Endothelial cell of umbilical vein (primary cell): ENCODE measurements at regions not wholly inside any gene's neighbourhood (a gene's known extent, or its start where the extent isn't known, plus 50 kb on each side); places are given as distances from the start of the nearest gene placed in this dataset.

Experiments used
- BruUV-seq: library from RNA; stranded (reverse); fragments of 400-500 nt; replicated peaks from 2 replicates; lab custom pipeline; 2021; lab: Mats Ljungman, UMichigan
- CTCF ChIA-PET: fragments of 300-600, 350-600 bp; sonication (Branson Sonifier 250); formaldehyde crosslinking; loops from one replicate; lab custom pipeline; 2021; ENCODE audit warnings: antibody characterized with exemption, inconsistent platforms; lab: Charles Lee
- POLR2A ChIA-PET: fragments of 300-600, 350-600 bp; sonication (Branson Sonifier 250); formaldehyde crosslinking; loops from one replicate; lab custom pipeline; 2021; ENCODE audit warnings: antibody characterized with exemption, inconsistent platforms; lab: Charles Lee
- DNase-seq: peaks from one replicate; pipeline ENCODE4 v3.0.0-alpha.2; 2011; ENCODE audit warnings: low read depth, low spot score
- FAIRE-seq: peaks from 2 replicates; lab custom pipeline; 2011; peaks lifted over from hg19 to GRCh38; lab: Jason Lieb, UNC
- H2AFZ ChIP-seq: 2 replicates; pipeline ENCODE4 v1.6.0; 2012; ENCODE audit warnings: low read depth, low read length, control low read depth, inconsistent platforms
- H3K27ac ChIP-seq: 2 replicates; pipeline ENCODE4 v1.5.1; 2011; ENCODE audit warnings: low read depth, mild to moderate bottlenecking, control low read depth, low read length, moderate library complexity; ENCODE audit not compliant: insufficient read depth
- H3K27me3 ChIP-seq, 2 experiments: 2 replicates each; pipeline versions ENCODE4 v1.6.0 to v1.6.1; 2011; ENCODE audit warnings: low read length in 2 of 2, mixed read lengths in 1 of 2; ENCODE audit not compliant: control insufficient read depth in 2 of 2, insufficient read depth in 2 of 2
- H3K36me3 ChIP-seq, 2 experiments: 2 replicates in 1 of 2; 3 replicates in 1 of 2; pipeline ENCODE4 v1.5.1; 2011; ENCODE audit warnings: low read length in 2 of 2, mild to moderate bottlenecking in 1 of 2, moderate library complexity in 1 of 2; ENCODE audit not compliant: control insufficient read depth in 2 of 2, insufficient read depth in 2 of 2; ENCODE audit errors: extremely low read depth in 1 of 2
- H3K4me1 ChIP-seq: 3 replicates; pipeline ENCODE4 v1.5.1; 2011; ENCODE audit warnings: mild to moderate bottlenecking, low read length; ENCODE audit not compliant: control insufficient read depth, insufficient read depth; ENCODE audit errors: extremely low read depth
- H3K4me2 ChIP-seq: 2 replicates; pipeline ENCODE4 v1.6.1; 2011; ENCODE audit warnings: low read length, control low read depth, mixed read lengths; ENCODE audit not compliant: insufficient read depth
- H3K4me3 ChIP-seq, 3 experiments: fragments of 200-600 bp in 1 of 3; sonication (generic), shearing (Covaris generic) in 1 of 3; replicated peaks in 1 of 3; 2 replicates each; pipeline ENCODE4 v1.5.1; 2011 to 2016; ENCODE audit warnings: control low read depth in 3 of 3, low read length in 3 of 3, mild to moderate bottlenecking in 2 of 3, inconsistent platforms in 1 of 3, low read depth in 1 of 3, moderate library complexity in 1 of 3; ENCODE audit not compliant: insufficient read depth in 1 of 3
- H3K79me2 ChIP-seq: 2 replicates; pipeline ENCODE4 v1.6.0; 2012; ENCODE audit warnings: low read length, inconsistent platforms; ENCODE audit not compliant: control insufficient read depth, insufficient read depth
- H3K9ac ChIP-seq: replicated peaks from 2 replicates; pipeline ENCODE3; 2011; ENCODE audit warnings: low read length, control low read depth; ENCODE audit not compliant: insufficient read depth; ENCODE audit errors: extremely low read depth
- H3K9me1 ChIP-seq: replicated peaks from 3 replicates; pipeline ENCODE4 v1.6.0; 2011; ENCODE audit warnings: mild to moderate bottlenecking, low read length; ENCODE audit not compliant: control insufficient read depth, insufficient read depth; ENCODE audit errors: extremely low read depth
- H3K9me3 ChIP-seq: replicated peaks from 2 replicates; pipeline ENCODE4 v1.5.1; 2012; ENCODE audit warnings: low read length, inconsistent platforms; ENCODE audit not compliant: control insufficient read depth, insufficient read depth
- H4K20me1 ChIP-seq: replicated peaks from 2 replicates; pipeline ENCODE3; 2011; ENCODE audit warnings: mild to moderate bottlenecking, low read length; ENCODE audit not compliant: control insufficient read depth, insufficient read depth; ENCODE audit errors: extremely low read depth
- EZH2 ChIP-seq: IDR thresholded peaks from 2 replicates; pipeline ENCODE4 v1.6.1; 2012; ENCODE audit warnings: borderline replicate concordance, low read depth, mild to moderate bottlenecking, moderate library complexity, low read length, inconsistent platforms; ENCODE audit not compliant: severe bottlenecking
- FOS ChIP-seq: IDR thresholded peaks from 2 replicates; pipeline ENCODE4 v1.6.1; 2011; ENCODE audit warnings: mild to moderate bottlenecking, low read length, moderate library complexity, borderline replicate concordance; ENCODE audit not compliant: insufficient read depth
- GATA2 ChIP-seq: IDR thresholded peaks from 2 replicates; pipeline ENCODE4 v1.7.0; 2011; ENCODE audit warnings: low read depth, mild to moderate bottlenecking, moderate library complexity, mixed read lengths, low read length; ENCODE audit not compliant: insufficient read length, insufficient read depth
- JUN ChIP-seq: IDR thresholded peaks from 2 replicates; pipeline ENCODE4 v1.6.1; 2011; ENCODE audit warnings: borderline replicate concordance, low read depth; ENCODE audit not compliant: insufficient read length, insufficient read depth
- MYC ChIP-seq: IDR thresholded peaks from one replicate; pipeline ENCODE4 v1.6.1; 2011; ENCODE audit warnings: mild to moderate bottlenecking, low read depth, low read length
- POLR2A ChIP-seq: IDR thresholded peaks from 2 replicates; pipeline ENCODE4 v1.6.1; 2012; ENCODE audit warnings: low read depth, mild to moderate bottlenecking, control low read depth, low read length
- POLR2AphosphoS5 ChIP-seq: IDR thresholded peaks from 2 replicates; pipeline ENCODE4 v1.6.1; 2012; ENCODE audit warnings: low read depth, mild to moderate bottlenecking, control low read depth, low read length, moderate library complexity; ENCODE audit not compliant: insufficient read depth
- dilution Hi-C: fragments of 300-500 bp; cut with MboI; formaldehyde crosslinking; loops from one replicate; pipeline ENCODE4 v1.15.0; 2019; ENCODE audit warnings: low sequenced_read_pairs; ENCODE audit not compliant: extremely low pct_ligation_motif_present
- intact Hi-C: fragments of 100-400 bp; cut with micrococcal nuclease; formaldehyde crosslinking; loops from one replicate; pipeline ENCODE4 v1.10.0; 2022
- TF ChIP-seq, protein P1 (sequence below), 2 donors: IDR thresholded peaks; 1 replicate in 1 of 2; 2 replicates in 1 of 2; pipeline ENCODE4 v1.5.1; 2011; ENCODE audit warnings: low read length in 2 of 2, mild to moderate bottlenecking in 2 of 2, moderate library complexity in 2 of 2, control low read depth in 1 of 2, inconsistent platforms in 1 of 2, low read depth in 1 of 2; ENCODE audit not compliant: insufficient read depth in 1 of 2; ENCODE audit errors: extremely low read depth in 1 of 2
- TF ChIP-seq, protein P2 (sequence below): IDR thresholded peaks from 2 replicates; pipeline ENCODE4 v1.6.1; 2011; ENCODE audit not compliant: insufficient read depth, insufficient read length

DNA sequence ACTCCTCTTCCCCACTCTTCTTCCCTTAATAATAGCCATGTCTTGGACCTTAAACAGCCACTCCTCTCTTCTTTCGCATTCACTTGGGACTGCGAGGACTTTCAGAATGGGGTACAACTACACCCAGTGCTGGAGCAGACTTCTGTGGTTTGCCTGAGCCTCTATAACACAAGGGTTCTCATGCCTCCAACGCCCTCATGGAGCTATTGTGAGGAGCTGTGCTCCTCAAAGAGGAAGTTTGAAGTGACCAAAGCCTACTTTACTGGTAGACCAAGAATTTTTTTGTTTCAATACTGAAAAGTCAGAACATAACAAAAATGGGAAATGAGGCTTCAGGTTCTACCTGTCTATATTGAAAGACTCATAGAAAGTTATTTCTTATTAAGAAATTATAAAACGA is 316.4 kb downstream of the PIK3R1 start:
- POLR2A ChIA-PET, result no interaction called here
- dilution Hi-C loops, result no loop called here
- Histone ChIP-seq H3K4me1 (peaks cover 10% of the 10 kb centered on the region), H3K79me2 (no peaks in the 10 kb centered on the region), H4K20me1 (no peaks in the 10 kb centered on the region), H3K27ac (no peak overlapping the region), H3K9me1 (no peaks in the 10 kb centered on the region), H3K27me3 (peaks cover 8 to 12% of the 10 kb centered on the region in 2 experiments), H3K9me3 (no peaks in the 10 kb centered on the region), H3K4me2 (no peak overlapping the region), H2AFZ (no peak overlapping the region), H3K36me3 (no peaks in the 10 kb centered on the region), H3K9ac (no peak overlapping the region), H3K4me3 (no peak overlapping the region)
- intact Hi-C loops, result no loop called here
- TF ChIP-seq, protein P1, sequence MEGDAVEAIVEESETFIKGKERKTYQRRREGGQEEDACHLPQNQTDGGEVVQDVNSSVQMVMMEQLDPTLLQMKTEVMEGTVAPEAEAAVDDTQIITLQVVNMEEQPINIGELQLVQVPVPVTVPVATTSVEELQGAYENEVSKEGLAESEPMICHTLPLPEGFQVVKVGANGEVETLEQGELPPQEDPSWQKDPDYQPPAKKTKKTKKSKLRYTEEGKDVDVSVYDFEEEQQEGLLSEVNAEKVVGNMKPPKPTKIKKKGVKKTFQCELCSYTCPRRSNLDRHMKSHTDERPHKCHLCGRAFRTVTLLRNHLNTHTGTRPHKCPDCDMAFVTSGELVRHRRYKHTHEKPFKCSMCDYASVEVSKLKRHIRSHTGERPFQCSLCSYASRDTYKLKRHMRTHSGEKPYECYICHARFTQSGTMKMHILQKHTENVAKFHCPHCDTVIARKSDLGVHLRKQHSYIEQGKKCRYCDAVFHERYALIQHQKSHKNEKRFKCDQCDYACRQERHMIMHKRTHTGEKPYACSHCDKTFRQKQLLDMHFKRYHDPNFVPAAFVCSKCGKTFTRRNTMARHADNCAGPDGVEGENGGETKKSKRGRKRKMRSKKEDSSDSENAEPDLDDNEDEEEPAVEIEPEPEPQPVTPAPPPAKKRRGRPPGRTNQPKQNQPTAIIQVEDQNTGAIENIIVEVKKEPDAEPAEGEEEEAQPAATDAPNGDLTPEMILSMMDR (IDR thresholded peaks at IDR 0.05; ENCODE audit: extremely low read depth in 1 of 2, insufficient read depth in 1 of 2, low read depth in 1 of 2, low read length in 2 of 2), result no peak
- TF ChIP-seq JUN, result no peak
- DNase-seq, result no peak
- CTCF ChIA-PET, result no interaction called here
- BruUV-seq, result no TSS peak
- no peak for FAIRE-seq

DNA sequence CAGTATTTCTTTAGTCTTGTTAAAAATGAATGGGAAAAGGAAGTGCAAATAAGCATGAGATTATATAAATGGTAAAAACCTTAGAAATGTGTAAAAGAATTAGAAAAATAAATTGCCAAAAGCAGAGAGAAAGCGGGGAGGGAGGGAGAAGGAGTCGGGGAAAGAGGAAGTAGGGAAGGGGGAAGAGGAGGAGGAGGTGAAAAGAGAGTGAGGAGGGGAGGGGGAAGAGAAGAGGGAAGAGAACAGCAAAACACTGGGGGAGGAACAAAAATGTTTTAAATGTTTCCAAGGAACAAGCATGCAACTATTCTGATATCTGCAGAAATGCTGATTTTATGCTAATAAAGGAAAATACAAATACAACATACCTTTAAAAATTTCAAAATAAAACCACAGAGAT is 317.5 kb downstream of the PIK3R1 start:
- no peak for FAIRE-seq
- intact Hi-C loops, result no loop called here
- Histone ChIP-seq H4K20me1 (no peaks in the 10 kb centered on the region), H3K4me1 (peaks cover 10% of the 10 kb centered on the region), H3K9me3 (no peaks in the 10 kb centered on the region), H3K9me1 (no peaks in the 10 kb centered on the region), H3K79me2 (no peaks in the 10 kb centered on the region), H3K27ac (no peak overlapping the region), H3K27me3 (peaks cover 8 to 15% of the 10 kb centered on the region in 2 experiments), H3K4me2 (no peak overlapping the region), H3K4me3 (no peak overlapping the region), H3K9ac (no peak overlapping the region), H2AFZ (no peak overlapping the region), H3K36me3 (no peaks in the 10 kb centered on the region)
- dilution Hi-C loops, result no loop called here
- TF ChIP-seq MYC (no peak), FOS (no peak), EZH2 (no peak), JUN (no peak), POLR2A (no peak), POLR2AphosphoS5 (no peak), GATA2 (no peak)
- TF ChIP-seq, protein P2, sequence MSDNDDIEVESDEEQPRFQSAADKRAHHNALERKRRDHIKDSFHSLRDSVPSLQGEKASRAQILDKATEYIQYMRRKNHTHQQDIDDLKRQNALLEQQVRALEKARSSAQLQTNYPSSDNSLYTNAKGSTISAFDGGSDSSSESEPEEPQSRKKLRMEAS, result no peak
- TF ChIP-seq, protein P1 (IDR thresholded peaks at IDR 0.05; ENCODE audit: extremely low read depth in 1 of 2, insufficient read depth in 1 of 2, low read depth in 1 of 2, low read length in 2 of 2), result no peak
- POLR2A ChIA-PET, result no interaction called here
- DNase-seq, result no peak
- BruUV-seq, result no TSS peak
- CTCF ChIA-PET, result no interaction called here
